WI38 (cell line): ENCODE measurements at regions not wholly inside any gene's neighbourhood (a gene's known extent, or its start where the extent isn't known, plus 50 kb on each side); places are given as distances from the start of the nearest gene placed in this dataset.

ENCODE experiments used
- H3K4me3 ChIP-seq: 2 replicates; pipeline ENCODE4 v1.5.1; 2011; ENCODE audit warnings: low read depth, mild to moderate bottlenecking, control low read depth, low read length
- CTCF ChIP-seq: IDR thresholded peaks from 2 replicates; pipeline ENCODE4 v1.5.1; 2012; ENCODE audit warnings: low read depth, mild to moderate bottlenecking, control low read depth, low read length

GRCh38 chr19:16018106-16018755, 58.1 kb upstream of the TPM4 start:
- no peak for TF ChIP-seq CTCF
- H3K4me3 ChIP-seq = no peak overlapping the region

DNA sequence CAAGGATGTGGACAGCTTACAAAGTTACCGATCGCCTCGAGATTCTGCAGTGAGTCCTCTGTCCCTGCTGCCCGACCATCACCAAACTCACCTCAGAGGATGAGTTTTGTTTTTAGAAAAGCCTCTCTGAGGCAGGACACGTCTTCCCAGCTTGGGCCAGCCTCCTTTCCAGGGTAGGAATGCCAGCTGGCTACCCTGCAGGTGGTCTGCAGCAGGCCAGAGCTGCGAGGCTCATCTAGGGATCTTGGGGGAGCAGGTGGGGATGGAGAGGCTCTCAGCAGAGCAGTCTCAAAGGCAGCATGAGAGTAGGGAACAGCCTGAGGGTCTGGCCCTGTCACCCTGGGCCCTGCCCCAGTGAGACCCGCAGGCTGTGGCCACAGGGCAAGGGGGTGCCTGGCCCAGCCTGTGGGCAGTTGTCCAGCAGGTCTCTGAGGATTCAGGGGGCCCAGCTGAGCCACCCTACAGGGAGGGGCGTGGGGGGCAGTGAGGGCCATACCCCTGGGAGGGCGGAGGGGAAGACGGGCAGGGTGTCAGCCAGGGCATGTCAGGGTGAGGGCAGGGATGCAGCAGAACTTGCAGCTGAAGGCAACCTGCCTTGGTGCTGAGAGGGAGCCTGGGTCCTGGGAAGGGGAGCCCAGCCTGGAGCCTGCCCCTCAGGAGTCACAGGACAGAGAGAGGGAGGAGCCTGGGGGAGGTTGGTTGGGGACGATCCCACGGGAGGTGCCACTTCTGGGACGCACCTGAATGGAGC, 57.3 kb upstream of the TPM4 start:
- TF ChIP-seq CTCF = no peak
- H3K4me3 ChIP-seq = no peak overlapping the region

DNA sequence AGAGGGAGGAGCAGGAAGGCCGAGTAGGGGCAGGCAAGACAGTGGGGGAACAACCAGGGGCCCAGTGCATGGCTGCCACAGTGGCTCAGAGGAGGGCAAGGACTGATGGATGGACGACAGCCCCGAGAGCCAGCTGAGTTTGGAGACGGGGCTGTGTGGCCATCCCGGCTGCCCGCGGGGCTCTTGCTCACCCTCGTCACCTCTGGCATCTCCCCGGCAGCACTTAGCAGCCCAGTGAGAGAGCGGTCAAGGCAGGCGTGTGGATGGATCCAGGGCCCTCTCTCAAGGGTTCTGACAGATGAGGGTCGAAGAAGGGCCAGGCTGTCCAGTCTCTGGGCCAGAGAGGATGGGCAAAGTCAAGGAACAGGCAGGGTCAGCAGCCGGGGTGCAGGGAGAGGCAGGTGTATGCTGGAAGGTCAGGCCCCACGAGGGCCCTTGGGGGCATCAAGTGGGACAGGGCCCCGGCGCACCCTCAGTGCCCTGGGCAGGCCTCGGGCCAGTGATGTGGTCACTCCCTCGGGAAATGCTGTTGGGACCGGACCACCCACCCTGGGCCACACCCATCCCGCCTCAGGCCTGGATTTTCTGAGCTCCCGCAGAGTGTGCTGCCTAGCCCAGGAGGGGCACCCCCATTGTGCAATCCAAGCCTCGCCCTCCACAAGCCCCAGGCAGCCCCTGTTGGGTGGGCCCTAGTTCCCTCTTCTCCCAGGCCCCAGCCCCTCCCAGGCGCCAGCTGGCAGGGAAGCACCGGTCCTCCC, 56.4 kb upstream of the TPM4 start:
- no peak for TF ChIP-seq CTCF
- H3K4me3 ChIP-seq = no peak overlapping the region

GRCh38 chr19:16021796-16022195, 54.5 kb upstream of the TPM4 start:
- TF ChIP-seq CTCF = no peak
- H3K4me3 ChIP-seq = no peak overlapping the region

- TF ChIP-seq CTCF = no peak
- H3K4me3 ChIP-seq = no peak overlapping the region
Observed at GRCh38 chr19:16022251-16022650, 54.0 kb upstream of the TPM4 start.

GRCh38 chr19:16022681-16023080, 53.6 kb upstream of the TPM4 start:
- no peak for TF ChIP-seq CTCF
- no peak overlapping the region for H3K4me3 ChIP-seq
